Calu3 (cell line): ENCODE measurements at regions not wholly inside any gene's neighbourhood (a gene's known extent, or its start where the extent isn't known, plus 50 kb on each side); places are given as distances from the start of the nearest gene placed in this dataset.

Source experiments
- BruUV-seq: library from RNA; stranded (reverse); fragments of 400-500 nt; replicated peaks from 2 replicates; lab custom pipeline; 2021; lab: Mats Ljungman, UMichigan
- CTCF ChIA-PET: fragments of 300-600 bp; sonication (Branson Sonifier 250); formaldehyde crosslinking; loops from one replicate; lab custom pipeline; 2022; ENCODE audit warnings: antibody characterized with exemption; lab: Charles Lee
- DNase-seq: peaks from one replicate; pipeline ENCODE4 v3.0.0; 2022
- H3K27ac Mint-ChIP-seq: one replicate; pipeline ENCODE4 v1.8.0; 2022; ENCODE audit warnings: mixed read lengths; ENCODE audit not compliant: unreplicated experiment
- H3K27me3 Mint-ChIP-seq: one replicate; pipeline ENCODE4 v1.8.0; 2022; ENCODE audit warnings: mixed read lengths; ENCODE audit not compliant: unreplicated experiment
- H3K36me3 Mint-ChIP-seq: one replicate; pipeline ENCODE4 v1.8.0; 2022; ENCODE audit warnings: mild to moderate bottlenecking, moderate library complexity, mixed read lengths; ENCODE audit not compliant: insufficient read depth, unreplicated experiment
- H3K4me1 Mint-ChIP-seq: one replicate; pipeline ENCODE4 v1.8.0; 2022; ENCODE audit warnings: mild to moderate bottlenecking, low read depth, mixed read lengths; ENCODE audit not compliant: unreplicated experiment
- H3K4me3 Mint-ChIP-seq: one replicate; pipeline ENCODE4 v1.8.0; 2022; ENCODE audit warnings: mild to moderate bottlenecking, low read depth, moderate library complexity, mixed read lengths; ENCODE audit not compliant: unreplicated experiment
- H3K9me3 Mint-ChIP-seq: one replicate; pipeline ENCODE4 v1.8.0; 2022; ENCODE audit warnings: low read depth, mixed read lengths; ENCODE audit not compliant: unreplicated experiment
- CTCF ChIP-seq: fragments of 200-600 bp; IDR thresholded peaks from one replicate; pipeline ENCODE4 v1.8.0; 2022; ENCODE audit warnings: antibody characterized with exemption; ENCODE audit not compliant: unreplicated experiment
- intact Hi-C: fragments of 100-400 bp; cut with micrococcal nuclease; formaldehyde crosslinking; loops from one replicate; pipeline ENCODE4 v1.10.0; 2022; ENCODE audit not compliant: unreplicated experiment

- H3K9me3 Mint-ChIP-seq, result no peaks in the 10 kb centered on the region
- H3K4me1 Mint-ChIP-seq, result no peaks in the 10 kb centered on the region
- no peak overlapping the region for H3K27ac Mint-ChIP-seq
- no peaks in the 10 kb centered on the region for H3K36me3 Mint-ChIP-seq
- no peak overlapping the region for H3K4me3 Mint-ChIP-seq
- no TSS peak for BruUV-seq
- intact Hi-C loops, result no loop called here
- TF ChIP-seq CTCF, result no peak
- CTCF ChIA-PET, result no interaction called here
- DNase-seq, result no peak
- H3K27me3 Mint-ChIP-seq, result no peaks in the 10 kb centered on the region
Observed at GRCh38 chr13:37413161-37413560, 185.4 kb downstream of the POSTN start.

GRCh38 chr13:37412241-37412921, 186.2 kb downstream of the POSTN start:
- Mint-ChIP-seq H3K27me3 (no peaks in the 10 kb centered on the region), H3K36me3 (no peaks in the 10 kb centered on the region), H3K27ac (no peak overlapping the region), H3K9me3 (no peaks in the 10 kb centered on the region), H3K4me1 (no peaks in the 10 kb centered on the region), H3K4me3 (no peak overlapping the region)
- CTCF ChIA-PET, result no interaction called here
- intact Hi-C loops, result no loop called here
- DNase-seq, result no peak
- BruUV-seq, result no TSS peak
- no peak for TF ChIP-seq CTCF

- no peak for TF ChIP-seq CTCF
- no peak overlapping the region for H3K27ac Mint-ChIP-seq
- DNase-seq, result no peak
- H3K4me1 Mint-ChIP-seq, result no peaks in the 10 kb centered on the region
- CTCF ChIA-PET, result no interaction called here
- no peaks in the 10 kb centered on the region for H3K36me3 Mint-ChIP-seq
- no peaks in the 10 kb centered on the region for H3K9me3 Mint-ChIP-seq
- H3K4me3 Mint-ChIP-seq, result no peak overlapping the region
- intact Hi-C loops, result no loop called here
- no TSS peak for BruUV-seq
- H3K27me3 Mint-ChIP-seq, result no peaks in the 10 kb centered on the region
Observed at GRCh38 chr13:37410316-37410715, 188.3 kb downstream of the POSTN start.

GRCh38 chr13:37409756-37410155, 188.8 kb downstream of the POSTN start:
- DNase-seq, result no peak
- Mint-ChIP-seq H3K4me3 (no peak overlapping the region), H3K27me3 (no peaks in the 10 kb centered on the region), H3K4me1 (no peaks in the 10 kb centered on the region), H3K9me3 (no peaks in the 10 kb centered on the region), H3K36me3 (no peaks in the 10 kb centered on the region), H3K27ac (no peak overlapping the region)
- no TSS peak for BruUV-seq
- no peak for TF ChIP-seq CTCF
- CTCF ChIA-PET, result no interaction called here
- intact Hi-C loops, result no loop called here
